Left lobe of liver (tissue), 2 donors: ENCODE measurements at regions not wholly inside any gene's neighbourhood (a gene's known extent, or its start where the extent isn't known, plus 50 kb on each side); places are given as distances from the start of the nearest gene placed in this dataset.
"Not testable (repeated sequence)": the region's sequence is repeated elsewhere in the genome, so short reads cannot be mapped to it uniquely, and the experiment has no call there.

Experiments
- ATAC-seq: fragments of 200-7000 bp; cut with Tn5 transposase; one replicate; pipeline ENCODE4 v1.9.1; 2020; ENCODE audit warnings: mild to moderate bottlenecking, moderate library complexity
- DNase-seq: peaks from one replicate; pipeline ENCODE4 v3.0.0-alpha.2; 2020; ENCODE audit warnings: low spot score
- donor health status: DM: no; HTN: no; CAD: no; lungs with moderate emphysema.
- donor health status: DM: no; HTN: yes; CAD: no.

DNA sequence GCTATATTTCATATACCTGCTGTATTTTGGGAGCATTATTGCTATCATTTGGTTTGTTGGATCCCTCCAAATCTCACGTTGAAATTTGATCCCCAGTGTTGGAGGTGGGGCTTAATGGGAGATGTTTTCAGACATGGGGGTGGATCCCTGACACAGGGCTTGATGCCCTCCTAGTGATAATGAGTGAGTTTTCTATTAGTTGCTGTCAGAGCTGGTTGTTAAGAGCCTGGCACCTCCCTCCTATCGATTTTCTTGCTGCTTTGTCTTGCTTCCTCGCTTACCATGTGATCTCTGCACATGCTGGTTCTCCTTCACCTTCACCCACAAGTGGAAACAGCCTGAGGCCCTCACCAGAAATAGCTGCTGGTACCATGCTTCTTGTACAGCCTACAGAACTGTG is 259.9 kb upstream of the STARD13 start:
- DNase-seq (no peak), ATAC-seq (no peak)

DNA sequence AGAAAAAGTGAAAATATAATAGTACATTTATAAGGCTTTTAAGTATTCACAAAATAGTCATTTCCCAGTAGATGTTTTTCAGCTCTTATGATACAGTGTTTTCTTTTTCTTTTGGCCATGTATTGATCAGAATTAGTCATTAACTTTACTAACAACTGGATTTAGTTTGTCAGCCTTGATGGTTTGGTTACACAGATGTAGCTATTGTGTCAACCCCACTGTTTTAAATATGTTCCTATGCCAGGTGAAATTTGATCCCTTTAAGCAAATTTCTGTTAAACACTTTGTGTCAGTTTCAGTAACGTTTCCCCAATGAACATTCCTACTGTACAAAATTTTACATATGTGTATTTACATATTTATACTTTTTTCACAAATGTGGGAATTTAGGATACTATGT is 261.5 kb upstream of the STARD13 start:
- ATAC-seq (no peak), DNase-seq (no peak)

DNA sequence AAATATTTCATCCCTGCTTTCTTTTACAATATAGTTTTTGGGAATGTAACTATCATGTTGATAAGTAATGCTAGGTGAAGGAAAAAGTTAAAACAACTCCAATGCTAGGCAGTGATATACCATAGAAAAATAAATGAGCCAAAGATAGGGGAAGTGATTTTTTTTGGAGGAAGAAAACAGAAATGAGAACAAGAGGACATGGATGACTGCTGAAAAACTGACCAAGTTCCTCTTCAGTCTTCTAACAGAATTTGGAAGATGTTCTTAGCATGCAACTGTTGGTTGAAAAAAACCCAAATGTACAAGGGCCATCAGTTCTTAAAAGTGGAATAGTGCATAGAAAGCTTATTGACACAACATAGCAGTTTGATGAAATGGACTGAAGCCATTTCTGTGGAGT is 262.5 kb upstream of the STARD13 start:
- DNase-seq: no peak
- no peak for ATAC-seq

DNA sequence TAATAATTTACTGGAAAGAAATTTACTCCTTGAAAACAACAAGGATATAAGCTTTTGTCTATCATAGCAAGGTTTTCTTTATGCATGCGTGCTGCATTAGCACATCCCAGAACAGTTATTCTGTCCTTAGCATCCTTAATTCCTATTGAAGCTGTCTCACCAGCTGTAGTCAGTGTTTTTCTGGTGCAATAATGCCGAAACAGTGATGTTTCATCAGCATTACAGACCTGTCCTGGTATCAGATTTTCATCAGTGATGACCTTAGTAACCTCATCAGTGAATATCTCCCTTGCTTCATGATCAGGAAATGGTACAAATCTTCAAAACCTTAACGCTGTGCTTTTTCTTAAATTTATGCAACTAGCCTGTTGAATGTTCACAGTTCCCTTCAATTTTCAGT is 264.7 kb upstream of the STARD13 start:
- no peak for DNase-seq
- no peak for ATAC-seq

DNA sequence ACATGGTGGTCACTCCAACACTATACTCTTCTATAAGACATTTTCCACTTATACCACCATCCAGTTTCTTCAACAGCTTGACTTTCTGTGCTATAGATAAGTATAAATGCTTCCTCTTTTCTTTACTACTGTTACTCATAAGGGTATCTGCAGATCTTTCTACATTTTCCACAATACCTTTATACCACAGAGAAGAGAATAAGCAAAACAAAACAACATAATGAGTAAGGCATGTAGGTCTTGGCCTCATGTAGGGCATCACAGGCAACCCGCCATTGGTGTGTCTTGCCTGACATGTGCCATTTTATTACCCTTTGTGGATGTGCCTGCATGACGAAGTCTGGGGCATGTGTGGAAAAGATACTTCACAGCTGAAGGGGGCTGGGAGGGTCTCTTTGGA is 265.3 kb upstream of the STARD13 start:
- no peak for DNase-seq
- no peak for ATAC-seq

DNA sequence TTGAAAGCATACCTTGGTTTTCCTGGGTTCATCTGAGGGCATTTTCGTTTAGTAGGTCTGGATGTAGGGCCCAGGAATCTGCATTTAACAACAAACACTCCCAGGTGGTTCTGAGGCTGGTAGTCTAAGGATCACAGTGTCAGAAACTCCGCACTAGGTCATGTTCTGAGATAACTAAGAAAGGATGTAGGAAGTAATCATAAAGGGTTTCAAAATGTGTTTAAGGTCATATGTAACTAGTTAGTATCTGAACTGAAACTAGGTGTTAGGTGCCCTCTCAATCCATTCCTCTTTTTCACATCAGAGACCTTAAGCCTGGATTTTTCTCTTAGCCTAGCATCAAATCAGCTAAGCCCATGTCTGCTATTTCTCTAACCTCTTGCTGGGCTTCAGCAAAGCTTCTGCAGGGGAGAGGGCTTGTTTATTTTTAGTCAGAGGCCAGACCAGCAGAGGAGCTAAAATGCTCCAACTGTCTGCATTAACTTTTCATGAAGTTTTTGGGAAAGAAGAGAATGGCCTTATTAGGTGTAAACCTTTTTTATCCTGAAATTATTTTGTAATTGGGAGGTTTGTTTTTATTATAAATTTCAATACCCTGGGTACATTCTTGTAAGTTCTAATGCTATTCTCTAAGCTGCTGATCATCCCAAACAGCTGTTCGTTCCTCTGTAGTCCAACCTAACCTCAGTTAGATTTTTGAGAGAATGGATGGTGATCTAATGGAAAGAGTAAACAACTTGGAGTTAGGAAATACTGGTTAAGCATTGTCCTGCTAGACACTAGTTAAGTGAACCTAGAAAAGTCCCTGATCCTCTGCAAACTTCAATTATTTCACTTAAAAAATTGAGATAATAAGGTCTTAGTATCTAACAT is 262.8 kb upstream of the RFC3 start:
- ATAC-seq: no peak
- no peak for DNase-seq

DNA sequence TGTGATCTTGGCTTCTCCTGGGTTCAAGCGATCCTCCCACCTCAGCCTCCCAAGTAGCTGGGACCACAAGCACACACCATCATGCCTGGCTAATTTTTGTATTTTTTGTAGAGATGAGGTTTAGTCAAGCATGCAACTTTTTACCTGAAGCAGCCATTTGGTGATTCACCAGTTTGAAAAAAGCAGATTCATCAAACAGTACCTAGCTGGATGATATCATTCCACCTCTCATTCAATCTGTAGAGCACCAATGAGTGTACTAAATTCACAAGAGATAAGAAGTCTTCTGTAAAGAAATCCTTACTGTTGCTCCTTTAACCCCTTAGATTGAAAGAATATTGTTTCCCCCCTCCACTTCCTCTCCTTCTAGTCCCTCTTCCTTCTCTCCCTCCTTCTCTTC is 261.1 kb upstream of the RFC3 start:
- no peak for ATAC-seq
- no peak for DNase-seq

DNA sequence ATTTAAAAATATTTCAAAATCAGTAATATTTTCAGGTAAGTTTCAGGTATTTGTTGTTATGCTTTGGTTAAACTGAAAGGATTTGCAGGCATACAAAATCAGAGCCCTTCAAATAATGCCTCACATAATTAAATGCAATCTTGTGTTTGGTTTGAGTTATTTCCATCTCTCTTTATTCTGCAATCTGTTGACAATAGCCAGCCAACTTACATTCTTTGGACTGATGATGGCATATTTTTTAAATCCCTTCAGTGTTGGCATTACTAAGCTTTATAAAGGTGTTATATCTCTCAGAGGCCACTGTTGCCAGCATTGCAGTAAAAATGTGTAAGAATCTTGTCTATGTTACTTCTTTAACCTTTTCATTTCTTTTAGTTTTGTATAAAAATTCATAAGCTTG is 257.2 kb upstream of the RFC3 start:
- ATAC-seq: peak; percentile 71
- no peak for DNase-seq

DNA sequence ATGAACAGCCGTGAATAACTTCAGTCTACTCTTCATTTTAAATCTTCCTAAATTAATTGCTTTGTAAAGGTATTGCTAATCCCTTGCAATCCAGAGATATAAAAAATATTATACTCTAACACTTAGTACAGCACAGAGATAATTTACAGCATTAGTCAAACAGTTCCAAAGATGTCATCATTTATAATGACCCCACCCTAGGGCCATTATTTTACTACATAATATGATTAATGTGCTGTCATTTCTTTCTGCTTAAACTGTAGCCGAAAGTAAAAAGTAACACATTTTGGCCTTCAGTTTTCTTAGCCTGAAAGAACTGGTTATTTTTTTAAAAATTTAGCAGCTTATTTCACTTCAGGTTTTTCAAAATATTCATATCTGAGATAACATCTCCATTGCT is 256.3 kb upstream of the RFC3 start:
- ATAC-seq (no peak), DNase-seq (no peak)

DNA sequence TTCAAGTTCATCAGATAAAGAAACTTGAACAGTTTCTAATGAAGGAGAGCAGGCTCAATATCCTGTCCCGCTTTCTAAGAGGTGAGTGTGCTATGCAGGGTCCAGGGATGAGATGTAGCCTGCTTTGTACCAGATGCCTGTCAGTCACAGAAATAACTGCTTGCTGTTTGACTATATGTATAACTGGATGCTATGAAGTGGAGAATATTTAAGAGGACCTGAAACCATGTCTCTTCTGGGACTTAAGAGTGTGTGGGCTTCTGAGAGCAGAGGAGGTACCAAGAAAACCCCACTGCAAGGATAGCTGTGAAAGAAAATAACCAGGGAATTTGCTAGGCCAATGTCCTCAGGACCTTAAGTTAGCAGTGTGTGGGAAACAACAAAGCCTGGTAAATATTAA is 246.3 kb upstream of the RFC3 start:
- no peak for DNase-seq

DNA sequence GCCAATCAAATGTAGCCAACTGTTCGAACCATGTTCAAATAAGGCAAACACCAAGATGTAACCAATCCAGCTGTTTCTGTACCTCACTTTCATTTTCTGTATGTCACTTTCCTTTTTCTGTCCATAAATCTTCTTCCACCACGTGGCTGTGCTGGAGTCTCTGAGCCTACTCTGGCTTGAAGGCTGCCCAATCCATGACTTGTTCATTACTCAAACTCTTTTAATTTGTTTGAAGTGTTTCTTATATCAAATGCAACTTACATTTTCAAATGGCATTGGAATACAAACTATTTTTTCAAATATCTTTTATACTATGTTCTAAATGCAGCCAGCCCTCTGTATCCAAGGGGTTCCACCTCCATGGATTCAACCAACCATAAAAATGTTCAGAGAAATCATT is 245.6 kb upstream of the RFC3 start:
- DNase-seq, ATAC-seq: not testable (repeated sequence)

More for the DNA sequence above, 246.3 kb upstream of the RFC3 start:
- no peak for ATAC-seq

DNA sequence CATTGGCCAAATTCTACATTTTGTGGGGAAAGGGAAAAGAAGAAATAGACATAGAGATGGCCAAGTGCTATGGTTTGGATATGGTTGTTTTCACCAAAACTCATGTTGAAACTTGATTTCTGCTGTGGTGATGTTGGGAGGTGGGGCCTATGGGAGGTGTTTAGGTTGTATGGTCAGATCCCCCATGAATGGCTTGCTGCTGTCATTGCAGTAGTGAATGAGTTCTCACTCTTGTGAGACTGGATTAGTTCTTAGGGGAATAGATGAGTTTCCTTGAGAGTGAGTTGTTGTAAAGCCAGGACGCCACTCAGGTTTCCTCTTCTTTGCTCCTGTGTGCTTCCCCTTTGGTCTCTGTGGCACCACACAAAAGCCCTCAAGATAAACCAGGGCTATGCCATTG is 242.6 kb upstream of the RFC3 start:
- ATAC-seq (no peak), DNase-seq (no peak)

DNA sequence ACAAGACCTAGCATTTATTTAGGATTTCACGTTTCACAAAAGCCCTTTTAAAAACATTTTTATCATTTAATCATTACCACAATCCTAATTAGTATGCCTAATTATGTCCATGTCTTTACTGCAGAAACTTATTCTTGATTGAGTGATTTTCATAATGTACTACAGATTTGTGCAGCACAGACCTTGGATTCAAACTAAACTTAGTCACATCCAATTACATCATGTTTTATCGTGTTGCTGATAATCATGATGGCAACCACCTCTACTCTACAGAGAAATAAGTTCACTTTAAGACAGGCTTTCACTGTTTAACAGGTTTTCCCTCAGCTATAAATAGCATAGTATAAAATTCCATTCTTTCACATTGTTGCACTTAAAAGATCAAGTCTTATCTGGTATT is 240.9 kb upstream of the RFC3 start:
- no peak for DNase-seq
- ATAC-seq: no peak

DNA sequence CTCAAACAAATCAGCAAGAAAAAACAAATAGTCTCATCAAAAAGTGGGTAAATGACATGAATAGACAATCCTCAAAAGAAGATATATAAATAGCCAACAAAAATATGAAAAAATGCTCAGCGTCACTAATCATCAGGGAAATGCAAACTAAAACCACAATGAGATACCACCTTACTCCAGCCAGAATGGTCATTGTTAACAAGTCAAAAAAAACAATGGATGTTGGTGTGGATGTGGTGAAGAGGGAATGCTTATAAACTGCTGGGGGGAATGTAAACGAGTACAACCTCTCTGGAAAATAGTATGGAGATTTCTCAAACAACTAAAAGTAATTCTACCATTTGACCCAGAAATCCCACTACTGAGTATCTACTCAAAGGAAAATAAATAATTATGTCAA is 239.2 kb upstream of the RFC3 start:
- DNase-seq (no peak), ATAC-seq (no peak)

DNA sequence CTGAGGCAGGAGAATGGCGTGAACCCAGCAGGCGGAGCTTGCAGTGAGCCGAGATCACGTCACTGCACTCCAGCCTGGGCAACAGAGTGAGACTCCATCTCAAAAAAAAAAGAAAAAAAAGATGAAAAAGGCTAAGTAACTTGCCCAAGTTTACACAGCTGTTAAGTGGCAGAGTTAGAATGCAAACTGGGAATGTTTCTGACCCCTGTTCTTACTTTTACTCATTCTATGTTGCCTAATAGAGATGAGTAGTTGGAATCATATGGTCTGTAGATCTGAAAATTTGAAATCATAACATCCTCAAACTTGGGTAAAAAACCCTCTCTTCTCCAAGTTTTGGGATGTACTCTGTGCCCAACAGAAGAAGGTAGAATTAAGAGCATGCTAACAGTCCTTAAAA is 235.8 kb upstream of the RFC3 start:
- DNase-seq: no peak
- no peak for ATAC-seq

DNA sequence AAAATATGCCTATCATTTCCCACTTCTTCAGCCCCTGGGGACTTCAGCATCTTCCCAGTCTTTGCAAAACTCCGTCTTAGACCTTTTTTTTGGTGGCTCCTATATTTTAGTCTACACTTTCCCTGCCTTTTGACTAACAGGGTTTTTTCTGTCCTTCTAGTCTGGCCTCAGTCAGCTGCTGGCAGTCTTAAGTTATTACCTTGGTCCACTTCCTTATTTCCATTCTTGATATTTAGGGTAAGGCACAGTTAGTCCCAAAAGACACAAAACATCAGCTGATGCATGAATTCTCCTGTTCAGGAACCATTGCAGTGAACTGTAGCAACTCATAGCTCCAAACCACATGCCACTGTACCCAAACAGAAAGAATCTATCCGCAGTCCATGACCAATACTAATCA is 234.6 kb upstream of the RFC3 start:
- no peak for ATAC-seq
- no peak for DNase-seq

DNA sequence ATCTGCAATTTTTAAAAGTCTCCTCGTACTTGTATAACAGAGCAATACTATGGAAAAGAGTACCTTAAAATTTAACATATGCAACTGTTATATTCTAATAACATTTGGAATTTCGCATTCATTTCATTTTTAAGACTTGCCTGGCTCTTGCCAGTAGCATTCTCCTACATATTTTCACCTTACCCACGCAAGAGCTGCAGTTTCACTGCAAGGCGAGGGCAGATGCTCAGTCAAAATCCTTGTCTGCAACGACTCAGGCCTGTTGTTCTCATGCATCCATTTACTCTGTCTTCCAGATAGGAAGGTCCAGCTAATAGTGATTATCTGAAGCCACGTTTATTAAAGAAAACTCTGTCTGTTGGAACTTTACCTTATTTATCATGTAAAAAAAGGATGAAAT is 227.0 kb upstream of the RFC3 start:
- ATAC-seq: no peak
- DNase-seq: no peak

DNA sequence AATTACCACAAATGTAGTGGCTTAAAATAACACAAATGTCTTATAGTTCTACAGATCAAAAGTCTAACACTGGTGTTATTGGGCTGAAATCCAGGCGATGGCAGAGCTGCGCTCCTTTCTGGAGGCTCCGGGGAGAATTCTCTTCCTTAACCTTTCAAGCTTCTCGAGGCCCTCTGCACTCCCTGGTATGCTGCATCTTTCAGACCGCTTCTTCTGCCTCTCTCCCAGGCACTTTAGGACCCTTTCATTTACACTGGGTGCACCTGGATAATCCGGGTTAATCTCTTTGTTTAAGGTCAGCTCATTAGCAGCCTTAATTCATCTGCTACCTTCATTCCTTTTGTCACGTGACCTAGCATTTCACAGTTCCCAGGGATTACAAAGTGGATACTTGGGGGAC is 211.3 kb upstream of the RFC3 start:
- DNase-seq (no peak), ATAC-seq (no peak)

DNA sequence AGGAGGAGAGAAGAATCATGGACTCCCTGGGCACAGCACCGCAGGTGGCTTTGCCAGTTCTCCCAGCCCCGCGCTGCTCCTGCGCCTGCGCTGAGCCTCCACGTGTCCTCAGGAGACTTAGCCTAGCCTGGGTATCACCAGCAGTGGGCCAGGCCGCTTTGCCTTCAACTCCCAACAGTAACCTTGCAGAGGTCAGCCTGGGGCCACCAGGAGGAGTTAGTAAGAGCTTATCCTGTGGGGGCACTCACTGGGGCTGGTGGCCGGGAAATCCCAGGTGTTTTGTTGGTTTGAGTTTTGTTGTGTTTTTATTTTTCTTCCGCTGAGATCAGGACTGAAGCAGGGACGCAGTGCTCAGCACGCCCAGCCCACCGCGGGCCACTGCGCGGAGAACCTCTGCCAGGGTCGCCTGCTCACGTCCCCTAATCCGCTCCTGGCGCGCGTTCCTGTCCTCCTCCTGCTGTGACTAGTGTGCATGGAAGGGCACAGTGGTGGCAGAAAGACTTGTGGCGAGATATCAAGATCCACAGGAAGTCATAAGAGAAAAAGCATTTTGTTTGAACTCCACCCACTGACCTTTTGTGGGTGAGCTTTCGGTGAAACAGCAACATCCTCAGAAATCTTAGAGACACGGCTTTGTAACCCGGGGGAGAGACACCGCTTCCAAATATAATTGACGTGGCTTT is 207.4 kb upstream of the RFC3 start:
- peak; percentile 81 for ATAC-seq
- DNase-seq: peak; percentile 91

DNA sequence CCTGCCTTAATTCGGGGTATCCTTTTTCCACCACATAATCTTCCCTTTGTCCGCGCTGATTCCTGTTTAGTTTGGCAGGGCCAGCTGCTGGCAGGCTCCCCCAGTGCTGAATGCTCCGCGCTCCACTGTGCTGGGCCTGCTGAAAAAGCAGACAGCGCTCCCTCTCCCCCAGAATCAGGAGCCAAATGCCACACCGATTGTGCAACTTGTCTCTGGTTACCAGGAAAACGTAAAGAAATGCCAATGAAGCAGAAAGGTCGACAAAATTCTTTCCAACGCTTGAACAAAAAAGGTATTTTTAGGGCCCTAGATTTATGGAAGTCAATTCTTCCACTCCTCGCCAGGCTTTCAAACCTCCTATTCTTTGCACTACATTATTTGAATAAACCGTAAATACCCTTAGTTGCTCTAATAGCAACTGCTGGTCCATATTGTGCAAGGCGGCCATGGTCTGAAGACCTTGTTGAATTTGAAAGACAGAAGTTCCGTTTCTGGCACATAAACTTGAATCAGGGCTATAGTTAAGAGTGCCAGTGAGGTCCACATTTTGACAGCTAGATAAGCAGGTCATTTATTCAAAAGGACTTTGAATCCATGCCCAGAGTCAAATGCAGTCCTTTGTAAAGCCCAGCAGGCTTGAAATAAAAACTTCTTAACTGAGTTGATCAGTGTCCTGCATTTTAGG is 206.7 kb upstream of the RFC3 start:
- peak; percentile 88 for DNase-seq
- peak; percentile 84 for ATAC-seq

DNA sequence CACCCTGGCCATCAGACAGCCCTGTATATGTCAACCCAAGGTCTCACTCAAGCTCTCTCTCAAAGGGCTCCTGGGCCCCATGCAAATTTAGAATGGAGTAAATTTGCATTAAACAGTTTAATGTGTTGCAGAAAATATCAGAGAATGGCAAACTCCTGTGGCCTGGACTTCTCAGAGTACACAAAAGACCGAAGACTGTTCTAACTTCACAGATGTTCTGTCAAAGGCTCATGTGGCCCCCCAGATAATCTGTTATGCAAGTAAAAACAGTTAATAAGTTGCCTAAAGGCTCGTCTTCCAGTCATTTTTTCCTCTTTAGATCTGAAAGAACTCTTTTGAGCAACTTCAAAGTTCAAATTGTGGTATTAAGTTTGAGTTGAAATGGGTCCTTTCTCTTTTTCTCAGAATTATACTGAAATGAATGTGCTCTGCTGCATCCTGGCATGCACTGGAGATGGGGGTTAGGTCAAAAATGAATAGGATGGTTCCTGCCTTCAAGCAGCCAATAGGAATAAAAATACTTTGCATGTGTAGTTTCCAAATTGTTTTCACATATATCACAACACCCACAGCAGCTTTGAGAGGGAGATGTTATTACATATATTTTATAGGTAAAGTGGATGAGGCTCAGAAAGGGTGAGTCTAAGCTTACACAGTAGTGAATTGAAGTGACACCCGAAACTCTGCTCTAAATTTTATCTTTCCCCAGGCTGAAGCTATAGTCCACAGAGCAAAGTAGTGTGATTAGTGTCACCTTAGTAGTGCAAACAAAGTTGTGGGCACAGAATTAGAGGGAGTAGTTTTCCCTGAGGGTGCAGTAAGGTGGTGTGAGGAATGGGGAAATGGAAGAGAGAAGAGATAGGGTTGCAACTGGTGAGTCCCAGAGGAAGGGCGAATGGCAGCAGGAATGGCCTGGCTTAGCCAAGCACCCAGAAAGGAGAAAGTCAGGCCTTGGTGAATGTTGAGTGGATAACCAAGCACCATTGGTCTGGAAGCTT is 205.0 kb upstream of the RFC3 start:
- no peak for ATAC-seq
- DNase-seq: no peak
